B cell (primary cell): ENCODE measurements at regions not wholly inside any gene's neighbourhood (a gene's known extent, or its start where the extent isn't known, plus 50 kb on each side); places are given as distances from the start of the nearest gene placed in this dataset.

Experiments used
- ATAC-seq: fragments of 200-7000 bp; cut with Tn5 transposase; one replicate; pipeline ENCODE4 v1.10.0; 2021; ENCODE audit warnings: low read depth, mild to moderate bottlenecking, moderate number of reproducible peaks, moderate library complexity
- CTCF ChIA-PET: fragments of 350-600 bp; sonication (Branson Sonifier 250); formaldehyde crosslinking; loops from one replicate; lab custom pipeline; 2021; ENCODE audit warnings: antibody characterized with exemption, inconsistent platforms; lab: Charles Lee
- POLR2A ChIA-PET: fragments of 350-600 bp; sonication (Branson Sonifier 250); formaldehyde crosslinking; loops from one replicate; lab custom pipeline; 2021; ENCODE audit warnings: antibody characterized with exemption; lab: Charles Lee
- DNase-seq: peaks from one replicate; pipeline ENCODE4 v3.0.0; 2013
- H2AFZ ChIP-seq: 2 replicates; pipeline ENCODE4 v1.6.1; 2012; ENCODE audit warnings: mild to moderate bottlenecking, low read depth, low read length; ENCODE audit not compliant: insufficient read depth, poor library complexity, severe bottlenecking
- H3K27ac ChIP-seq, 2 donors: 1 replicate in 1 of 2; 2 replicates in 1 of 2; pipeline ENCODE4 v1.5.1; 2012 to 2013; ENCODE audit warnings: low read length in 2 of 2, mild to moderate bottlenecking in 2 of 2, moderate library complexity in 1 of 2
- H3K27me3 ChIP-seq, 4 experiments: fragments of 200-600 bp in 1 of 4; sonication (generic) in 1 of 4; replicated peaks in 1 of 4; 1 replicate in 2 of 4; 2 replicates in 2 of 4; pipeline versions ENCODE4 v1.6.1 to v1.7.0; 2013 to 2016; ENCODE audit warnings: low read length in 3 of 4, mild to moderate bottlenecking in 2 of 4, mixed read lengths in 1 of 4, moderate library complexity in 1 of 4; ENCODE audit not compliant: insufficient read depth in 4 of 4, control insufficient read depth in 3 of 4; ENCODE audit errors: control extremely low read depth in 1 of 4
- H3K36me3 ChIP-seq, 2 experiments: replicated peaks in 1 of 2; 1 replicate in 1 of 2; 2 replicates in 1 of 2; pipeline versions ENCODE4 v1.6.1 to v1.7.1; 2013; ENCODE audit warnings: low read length in 1 of 2; ENCODE audit not compliant: insufficient read depth in 2 of 2, control insufficient read depth in 1 of 2; ENCODE audit errors: control extremely low read depth in 1 of 2, extremely low read depth in 1 of 2
- H3K4me1 ChIP-seq, 2 donors: fragments of 200-600 bp in 1 of 2; sonication (generic) in 1 of 2; 1 replicate in 1 of 2; 2 replicates in 1 of 2; pipeline versions ENCODE4 v1.5.1 to v1.6.1; 2013 to 2017; ENCODE audit warnings: low read length in 2 of 2; ENCODE audit not compliant: control insufficient read depth in 2 of 2, insufficient read depth in 2 of 2
- H3K4me2 ChIP-seq: replicated peaks from 2 replicates; pipeline ENCODE3; 2012; ENCODE audit warnings: mild to moderate bottlenecking, low read depth, low read length; ENCODE audit not compliant: poor library complexity, severe bottlenecking
- H3K4me3 ChIP-seq, 5 experiments: fragments of 200-600 bp in 1 of 5; sonication (generic) in 1 of 5; 1 replicate in 3 of 5; 2 replicates in 2 of 5; pipeline versions ENCODE4 v1.5.1 to v1.7.0; 2011 to 2016; ENCODE audit warnings: low read length in 4 of 5, mild to moderate bottlenecking in 4 of 5, low read depth in 2 of 5, control low read depth in 1 of 5, moderate library complexity in 1 of 5; ENCODE audit not compliant: insufficient read depth in 1 of 5; ENCODE audit errors: control extremely low read depth in 1 of 5, extremely low read depth in 1 of 5
- H3K79me2 ChIP-seq: fragments of 200-600 bp; sonication (generic); one replicate; pipeline ENCODE4 v1.6.0; 2016; ENCODE audit warnings: low read length; ENCODE audit not compliant: control insufficient read depth, insufficient read depth
- H3K9ac ChIP-seq: fragments of 200-600 bp; sonication (generic); 2 replicates; pipeline ENCODE4 v1.6.1; 2017; ENCODE audit warnings: mild to moderate bottlenecking, low read length, moderate library complexity
- H3K9me3 ChIP-seq, 3 donors: one replicate each; pipeline versions ENCODE4 v1.6.1 to v1.7.1; 2013; ENCODE audit warnings: low read length in 2 of 3; ENCODE audit not compliant: control insufficient read depth in 2 of 3, insufficient read depth in 1 of 3; ENCODE audit errors: control extremely low read depth in 1 of 3
- H4K20me1 ChIP-seq: 2 replicates; pipeline ENCODE4 v1.6.0; 2012; ENCODE audit warnings: mild to moderate bottlenecking, low read length; ENCODE audit not compliant: insufficient read depth, control insufficient read depth, poor library complexity, severe bottlenecking
- H3K27ac Mint-ChIP-seq: one replicate; pipeline ENCODE4 v1.8.0; 2021; ENCODE audit warnings: mixed read lengths
- H3K27me3 Mint-ChIP-seq: one replicate; pipeline ENCODE4 v1.8.0; 2021; ENCODE audit warnings: mixed read lengths
- H3K4me1 Mint-ChIP-seq: one replicate; pipeline ENCODE4 v1.8.0; 2021; ENCODE audit warnings: mixed read lengths
- H3K4me3 Mint-ChIP-seq: one replicate; pipeline ENCODE4 v1.8.0; 2021; ENCODE audit warnings: mixed read lengths
- H3K9me3 Mint-ChIP-seq: one replicate; pipeline ENCODE4 v1.8.0; 2022; ENCODE audit warnings: mixed read lengths; ENCODE audit not compliant: insufficient read depth
- CTCF ChIP-seq: fragments of 200-600 bp; IDR thresholded peaks from one replicate; pipeline ENCODE4 v1.8.0; 2022; ENCODE audit warnings: antibody characterized with exemption, mild to moderate bottlenecking
- EZH2 ChIP-seq: IDR thresholded peaks from 2 replicates; pipeline ENCODE4 v1.6.1; 2012; ENCODE audit warnings: borderline replicate concordance, low read depth, mild to moderate bottlenecking, moderate library complexity, low read length; ENCODE audit not compliant: insufficient read depth, poor library complexity, severe bottlenecking
- WGBS: methylation state at CpG from one replicate; pipeline ENCODE4 v1.1.5; 2013; ENCODE audit warnings: missing lambda C conversion rate; ENCODE audit not compliant: insufficient coverage; 5-methylcytosine and 5-hydroxymethylcytosine counted together
- intact Hi-C: fragments of 100-400 bp; cut with micrococcal nuclease; formaldehyde crosslinking; loops from one replicate; pipeline ENCODE4 v1.10.0; 2022

GRCh38 chr5:73388740-73389139 lies 59.8 kb downstream of the FOXD1 start:
- Mint-ChIP-seq H3K4me3 (no peak overlapping the region), H3K9me3 (peaks cover 14% of the 10 kb centered on the region), H3K4me1 (peaks cover 6% of the 10 kb centered on the region), H3K27me3 (peaks cover 52% of the 10 kb centered on the region), H3K27ac (no peak overlapping the region)
- ChIA-PET POLR2A (no interaction called here), CTCF (no interaction called here)
- no peak for ATAC-seq
- Histone ChIP-seq H3K9ac (no peak overlapping the region), H3K4me3 (no peak overlapping the region), H3K27ac (no peak overlapping the region), H3K27me3 (peaks cover 0 to 16% (median 10%) of the 10 kb centered on the region in 4 experiments), H3K79me2 (no peaks in the 10 kb centered on the region), H3K36me3 (no peaks in the 10 kb centered on the region), H3K9me3 (peaks cover 2 to 14% (median 8%) of the 10 kb centered on the region in 3 donors), H2AFZ (no peak overlapping the region), H4K20me1 (no peaks in the 10 kb centered on the region), H3K4me2 (no peak overlapping the region), H3K4me1 (peaks cover 3 to 11% of the 10 kb centered on the region in 2 donors)
- intact Hi-C loops: no loop called here
- no peak for TF ChIP-seq EZH2
- WGBS: 94% methylated on average over 2 of the region's 2 CpGs
- no peak for DNase-seq

- Histone ChIP-seq H3K79me2 (no peaks in the 10 kb centered on the region), H3K27ac (no peak overlapping the region), H3K27me3 (peaks cover 0 to 17% (median 12%) of the 10 kb centered on the region in 4 experiments), H3K4me1 (peaks cover 3 to 11% of the 10 kb centered on the region in 2 donors), H3K36me3 (no peaks in the 10 kb centered on the region), H3K4me3 (no peak overlapping the region), H3K9me3 (peaks cover 4 to 14% (median 9%) of the 10 kb centered on the region in 3 donors), H3K4me2 (no peak overlapping the region), H3K9ac (no peak overlapping the region), H2AFZ (no peak overlapping the region), H4K20me1 (no peaks in the 10 kb centered on the region)
- DNase-seq (no peak), ATAC-seq (no peak)
- peaks cover 56% of the 10 kb centered on the region for H3K27me3 Mint-ChIP-seq
- intact Hi-C loops: no loop called here
- no peak overlapping the region for H3K27ac Mint-ChIP-seq
- ChIA-PET CTCF (no interaction called here), POLR2A (no interaction called here)
- 83% methylated on average over 2 of the region's 4 CpGs for WGBS
- H3K9me3 Mint-ChIP-seq: peaks cover 16% of the 10 kb centered on the region
- H3K4me1 Mint-ChIP-seq: peaks cover 6% of the 10 kb centered on the region
- TF ChIP-seq CTCF (no peak), EZH2 (no peak)
- H3K4me3 Mint-ChIP-seq: no peak overlapping the region
These were observed 60.3 kb downstream of the FOXD1 start for GRCh38 chr5:73388306-73388684.
